ENCODE measurements at regions not wholly inside any gene's neighbourhood (a gene's known extent, or its start where the extent isn't known, plus 50 kb on each side); places are given as distances from the start of the nearest gene placed in this dataset.
"Not testable (repeated sequence)": the region's sequence is repeated elsewhere in the genome, so short reads cannot be mapped to it uniquely, and the experiment has no call there.

- Histone ChIP-seq H3K79me2 (ENCODE audit: low read depth) (no peaks in the 10 kb centered on the region), H3F3A (ENCODE audit: insufficient read depth, low read depth) (no peaks in the 10 kb centered on the region), H3K27me3 (ENCODE audit: insufficient read depth, low read depth) (no peaks in the 10 kb centered on the region), H4K20me1 (ENCODE audit: insufficient read depth) (no peaks in the 10 kb centered on the region), H3K4me2 (no peak overlapping the region), H2AFZ (no peak overlapping the region), H3K36me3 (ENCODE audit: low read depth) (no peaks in the 10 kb centered on the region), H3K27ac (no peak overlapping the region), H3K9me2 (ENCODE audit: insufficient read depth) (no peaks in the 10 kb centered on the region), H3K9me3 (ENCODE audit: insufficient read depth, low read depth) (no peaks in the 10 kb centered on the region), H3K4me1 (replicated peaks; ENCODE audit: insufficient read depth) (no peaks in the 10 kb centered on the region), H3K4me3 (no peak overlapping the region)
- TF ChIP-seq CTCF (conservative IDR thresholded peaks at IDR 0.05): no peak
- DNase-seq: no peak
- ChIA-PET POLR2A (ENCODE audit: unreplicated experiment) (no interaction called here), CTCF (no interaction called here)
- BruUV-seq (replicated peaks): no TSS peak
- intact Hi-C loops (cut with micrococcal nuclease; ENCODE audit: unreplicated experiment): no loop called here
Observed at GRCh38 chr20:39713076-39713840, 751.1 kb downstream of the DHX35 start.

GRCh38 chr20:39706184-39706663 is 744.1 kb downstream of the DHX35 start:
- H4K20me1 ChIP-seq (ENCODE audit: insufficient read depth): no peaks in the 10 kb centered on the region
- no peaks in the 10 kb centered on the region for H3K36me3 ChIP-seq (ENCODE audit: low read depth)
- no peak overlapping the region for H3K27ac ChIP-seq
- no peak overlapping the region for H3K4me2 ChIP-seq
- no peaks in the 10 kb centered on the region for H3K9me3 ChIP-seq (ENCODE audit: insufficient read depth, low read depth)
- no peaks in the 10 kb centered on the region for H3F3A ChIP-seq (ENCODE audit: insufficient read depth, low read depth)
- no peaks in the 10 kb centered on the region for H3K27me3 ChIP-seq (ENCODE audit: insufficient read depth, low read depth)
- no peak overlapping the region for H3K4me3 ChIP-seq
- H3K79me2 ChIP-seq (ENCODE audit: low read depth): no peaks in the 10 kb centered on the region
- TF ChIP-seq EZH2 (IDR thresholded peaks at IDR 0.05; ENCODE audit: low read depth) (no peak), CTCF (conservative IDR thresholded peaks at IDR 0.05) (no peak)
- intact Hi-C loops (cut with micrococcal nuclease; ENCODE audit: unreplicated experiment): no loop called here
- H3K4me1 ChIP-seq (replicated peaks; ENCODE audit: insufficient read depth): no peaks in the 10 kb centered on the region
- POLR2A ChIA-PET (ENCODE audit: unreplicated experiment): no interaction called here
- CTCF ChIA-PET: no interaction called here
- no peak for DNase-seq
- no peak overlapping the region for H2AFZ ChIP-seq
- no peaks in the 10 kb centered on the region for H3K9me2 ChIP-seq (ENCODE audit: insufficient read depth)
- no TSS peak for BruUV-seq (replicated peaks)

GRCh38 chr20:39705032-39705431 is 742.9 kb downstream of the DHX35 start:
- TF ChIP-seq CTCF (conservative IDR thresholded peaks at IDR 0.05): no peak
- TF ChIP-seq EZH2 (IDR thresholded peaks at IDR 0.05; ENCODE audit: low read depth): no peak
- BruUV-seq (replicated peaks): no TSS peak
- H3K27me3 ChIP-seq (ENCODE audit: insufficient read depth, low read depth): 0 out of 2 replicates have a peak, but pooled peaks cover 3% of the 10 kb centered on the region
- no peaks in the 10 kb centered on the region for H3K36me3 ChIP-seq (ENCODE audit: low read depth)
- H3K4me2 ChIP-seq: no peak overlapping the region
- intact Hi-C loops (cut with micrococcal nuclease; ENCODE audit: unreplicated experiment): no loop called here
- H3K4me3 ChIP-seq: no peak overlapping the region
- POLR2A ChIA-PET (ENCODE audit: unreplicated experiment): no interaction called here
- no peak overlapping the region for H3K27ac ChIP-seq
- no peak overlapping the region for H2AFZ ChIP-seq
- DNase-seq: no peak
- H3K79me2 ChIP-seq (ENCODE audit: low read depth): no peaks in the 10 kb centered on the region
- H3F3A ChIP-seq (ENCODE audit: insufficient read depth, low read depth): no peaks in the 10 kb centered on the region
- no peaks in the 10 kb centered on the region for H3K4me1 ChIP-seq (replicated peaks; ENCODE audit: insufficient read depth)
- CTCF ChIA-PET: no interaction called here
- H3K9me2 ChIP-seq (ENCODE audit: insufficient read depth): no peaks in the 10 kb centered on the region
- H3K9me3 ChIP-seq (ENCODE audit: insufficient read depth, low read depth): no peaks in the 10 kb centered on the region
- H4K20me1 ChIP-seq (ENCODE audit: insufficient read depth): no peaks in the 10 kb centered on the region

- H3K79me2 ChIP-seq (ENCODE audit: low read depth); H2AFZ ChIP-seq; H3K4me3 ChIP-seq; DNase-seq; H4K20me1 ChIP-seq (ENCODE audit: insufficient read depth); H3K4me2 ChIP-seq; H3K4me1 ChIP-seq (replicated peaks; ENCODE audit: insufficient read depth); POLR2A ChIA-PET (ENCODE audit: unreplicated experiment); H3K36me3 ChIP-seq (ENCODE audit: low read depth); CTCF ChIA-PET; H3F3A ChIP-seq (ENCODE audit: insufficient read depth, low read depth); BruUV-seq (replicated peaks); H3K9me2 ChIP-seq (ENCODE audit: insufficient read depth); H3K27ac ChIP-seq; intact Hi-C loops (cut with micrococcal nuclease; ENCODE audit: unreplicated experiment); H3K9me3 ChIP-seq (ENCODE audit: insufficient read depth, low read depth): not testable (repeated sequence)
- 0 out of 2 replicates have a peak, but pooled peaks cover 14% of the 10 kb centered on the region for H3K27me3 ChIP-seq (ENCODE audit: insufficient read depth, low read depth)
Observed at GRCh38 chr20:39703357-39703756, 741.2 kb downstream of the DHX35 start.
